Kidney epithelial cell (primary cell): ENCODE measurements at regions not wholly inside any gene's neighbourhood (a gene's known extent, or its start where the extent isn't known, plus 50 kb on each side); places are given as distances from the start of the nearest gene placed in this dataset.

ENCODE experiments used
- DNase-seq: peaks from one replicate; pipeline ENCODE4 v3.0.0-alpha.2; 2010; ENCODE audit warnings: low read depth
- H3K27me3 ChIP-seq: 2 replicates; pipeline ENCODE4 v1.6.0; 2011; ENCODE audit warnings: low read length; ENCODE audit not compliant: control insufficient read depth, insufficient read depth
- H3K36me3 ChIP-seq: 2 replicates; pipeline ENCODE4 v1.5.1; 2011; ENCODE audit warnings: low read length; ENCODE audit not compliant: control insufficient read depth, insufficient read depth
- H3K4me3 ChIP-seq: 2 replicates; pipeline ENCODE4 v1.5.1; 2011; ENCODE audit warnings: low read depth, mild to moderate bottlenecking, control low read depth, low read length
- TF ChIP-seq, protein P1 (sequence below): IDR thresholded peaks from 2 replicates; pipeline ENCODE4 v1.5.1; 2011; ENCODE audit warnings: mild to moderate bottlenecking, moderate library complexity, low read length, control low read depth, inconsistent platforms; ENCODE audit not compliant: insufficient read depth, poor library complexity, severe bottlenecking

DNA sequence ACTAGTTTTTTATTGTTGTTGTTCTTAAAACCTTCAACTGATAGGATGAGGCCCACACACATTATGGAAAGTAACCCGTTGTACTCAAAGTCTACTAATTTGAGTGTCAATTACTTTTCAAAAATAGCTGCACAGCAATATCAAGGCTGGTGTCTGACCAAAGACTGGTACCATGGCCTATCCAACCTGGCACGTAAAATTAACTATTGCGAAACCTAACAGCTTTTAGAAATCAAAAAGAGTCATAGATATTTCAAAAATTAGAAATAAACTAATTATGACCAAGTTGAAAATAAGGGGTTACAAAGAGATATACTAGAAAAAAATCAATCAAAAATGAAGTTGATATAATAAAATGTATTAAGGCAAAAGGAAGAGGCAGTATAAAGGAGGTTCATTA, 501.5 kb upstream of the SLC8A1 start:
- no peaks in the 10 kb centered on the region for H3K27me3 ChIP-seq
- H3K4me3 ChIP-seq = no peak overlapping the region
- TF ChIP-seq, protein P1, sequence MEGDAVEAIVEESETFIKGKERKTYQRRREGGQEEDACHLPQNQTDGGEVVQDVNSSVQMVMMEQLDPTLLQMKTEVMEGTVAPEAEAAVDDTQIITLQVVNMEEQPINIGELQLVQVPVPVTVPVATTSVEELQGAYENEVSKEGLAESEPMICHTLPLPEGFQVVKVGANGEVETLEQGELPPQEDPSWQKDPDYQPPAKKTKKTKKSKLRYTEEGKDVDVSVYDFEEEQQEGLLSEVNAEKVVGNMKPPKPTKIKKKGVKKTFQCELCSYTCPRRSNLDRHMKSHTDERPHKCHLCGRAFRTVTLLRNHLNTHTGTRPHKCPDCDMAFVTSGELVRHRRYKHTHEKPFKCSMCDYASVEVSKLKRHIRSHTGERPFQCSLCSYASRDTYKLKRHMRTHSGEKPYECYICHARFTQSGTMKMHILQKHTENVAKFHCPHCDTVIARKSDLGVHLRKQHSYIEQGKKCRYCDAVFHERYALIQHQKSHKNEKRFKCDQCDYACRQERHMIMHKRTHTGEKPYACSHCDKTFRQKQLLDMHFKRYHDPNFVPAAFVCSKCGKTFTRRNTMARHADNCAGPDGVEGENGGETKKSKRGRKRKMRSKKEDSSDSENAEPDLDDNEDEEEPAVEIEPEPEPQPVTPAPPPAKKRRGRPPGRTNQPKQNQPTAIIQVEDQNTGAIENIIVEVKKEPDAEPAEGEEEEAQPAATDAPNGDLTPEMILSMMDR = no peak
- H3K36me3 ChIP-seq = no peaks in the 10 kb centered on the region
- DNase-seq = no peak

DNA sequence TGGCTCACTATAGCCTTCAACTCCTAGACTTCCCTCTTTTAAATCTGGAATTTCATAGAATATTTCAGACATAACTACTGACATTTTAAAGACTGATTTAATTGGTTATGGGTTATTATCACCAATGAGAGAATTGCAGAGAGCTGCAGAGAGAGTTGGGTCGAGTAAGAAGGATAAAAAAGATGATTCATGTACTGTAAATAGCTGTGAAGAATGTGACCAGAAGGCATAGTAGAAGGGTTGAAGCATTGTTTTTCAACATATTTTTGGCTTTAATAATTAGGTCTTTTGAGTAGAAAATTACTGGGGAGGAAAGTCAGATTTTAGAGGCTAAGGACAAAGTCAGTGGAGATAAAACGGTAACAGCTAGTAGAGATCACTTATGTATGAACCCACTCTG, 503.2 kb upstream of the SLC8A1 start:
- Histone ChIP-seq H3K36me3 (no peaks in the 10 kb centered on the region), H3K27me3 (no peaks in the 10 kb centered on the region), H3K4me3 (no peak overlapping the region)
- DNase-seq = no peak
- TF ChIP-seq, protein P1 = no peak

DNA sequence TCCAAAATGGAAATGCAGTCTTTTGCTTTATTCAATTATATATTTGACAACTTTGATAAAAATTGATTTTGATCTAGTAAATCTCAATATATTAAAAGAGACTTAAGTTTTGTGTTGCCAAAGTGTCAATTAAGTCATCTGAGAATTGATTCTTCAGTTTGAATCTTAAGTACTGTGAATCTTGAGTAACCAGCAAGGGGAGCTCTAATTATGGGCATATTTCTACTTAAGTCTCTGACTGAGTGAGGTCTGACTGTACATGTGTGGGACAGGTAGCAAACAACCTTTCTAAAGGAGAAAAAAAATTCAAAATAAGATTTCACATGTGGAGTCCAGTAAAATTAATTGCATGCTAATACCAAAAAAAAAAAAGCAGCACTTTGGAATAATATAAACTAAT, 503.7 kb upstream of the SLC8A1 start:
- Histone ChIP-seq H3K36me3 (no peaks in the 10 kb centered on the region), H3K27me3 (no peaks in the 10 kb centered on the region), H3K4me3 (no peak overlapping the region)
- DNase-seq = peak; percentile 1
- TF ChIP-seq, protein P1 = peak; percentile 17

DNA sequence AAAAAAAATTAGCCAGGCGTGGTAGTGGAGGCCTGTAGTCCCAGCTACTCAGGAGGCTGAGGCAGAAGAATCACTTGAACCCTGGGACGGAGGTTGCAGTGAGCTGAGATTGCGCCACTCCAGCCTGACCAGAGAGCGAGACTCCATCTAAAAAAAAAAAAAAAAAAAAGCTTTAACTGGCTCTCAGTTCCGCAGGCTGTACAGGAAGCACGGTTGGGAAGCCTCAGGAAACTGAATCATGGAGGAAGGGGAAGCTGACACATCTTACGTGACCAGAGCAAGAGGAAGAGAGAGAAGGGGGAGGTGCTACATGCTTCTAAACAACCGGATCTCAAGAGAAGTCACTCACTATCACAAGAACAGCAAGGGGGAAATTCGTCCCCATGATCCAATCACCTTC, 505.6 kb upstream of the SLC8A1 start:
- DNase-seq = peak; percentile 1
- Histone ChIP-seq H3K36me3 (no peaks in the 10 kb centered on the region), H3K27me3 (no peaks in the 10 kb centered on the region), H3K4me3 (no peak overlapping the region)
- TF ChIP-seq, protein P1 = no peak

DNA sequence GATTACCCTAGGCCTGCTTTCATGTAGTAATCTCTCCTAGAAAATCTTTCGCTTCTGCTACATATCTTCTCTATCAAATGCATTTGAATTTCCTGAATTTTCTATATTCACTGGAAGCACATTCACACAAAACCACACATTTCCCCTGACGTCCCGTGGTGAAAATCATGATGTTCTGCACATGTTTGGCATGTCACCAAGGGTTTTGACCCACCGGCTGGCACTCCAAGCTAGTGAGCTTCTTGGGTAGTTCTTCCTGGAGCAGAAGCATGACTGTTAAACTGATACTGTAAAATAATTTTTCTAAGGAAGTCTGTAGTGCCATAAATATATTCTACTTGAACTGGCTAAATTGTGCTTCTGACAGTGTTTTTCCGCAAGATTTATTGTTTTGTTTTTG, 510.1 kb upstream of the SLC8A1 start:
- no peak for DNase-seq
- Histone ChIP-seq H3K27me3 (no peaks in the 10 kb centered on the region), H3K4me3 (no peak overlapping the region), H3K36me3 (no peaks in the 10 kb centered on the region)
- TF ChIP-seq, protein P1 = no peak

DNA sequence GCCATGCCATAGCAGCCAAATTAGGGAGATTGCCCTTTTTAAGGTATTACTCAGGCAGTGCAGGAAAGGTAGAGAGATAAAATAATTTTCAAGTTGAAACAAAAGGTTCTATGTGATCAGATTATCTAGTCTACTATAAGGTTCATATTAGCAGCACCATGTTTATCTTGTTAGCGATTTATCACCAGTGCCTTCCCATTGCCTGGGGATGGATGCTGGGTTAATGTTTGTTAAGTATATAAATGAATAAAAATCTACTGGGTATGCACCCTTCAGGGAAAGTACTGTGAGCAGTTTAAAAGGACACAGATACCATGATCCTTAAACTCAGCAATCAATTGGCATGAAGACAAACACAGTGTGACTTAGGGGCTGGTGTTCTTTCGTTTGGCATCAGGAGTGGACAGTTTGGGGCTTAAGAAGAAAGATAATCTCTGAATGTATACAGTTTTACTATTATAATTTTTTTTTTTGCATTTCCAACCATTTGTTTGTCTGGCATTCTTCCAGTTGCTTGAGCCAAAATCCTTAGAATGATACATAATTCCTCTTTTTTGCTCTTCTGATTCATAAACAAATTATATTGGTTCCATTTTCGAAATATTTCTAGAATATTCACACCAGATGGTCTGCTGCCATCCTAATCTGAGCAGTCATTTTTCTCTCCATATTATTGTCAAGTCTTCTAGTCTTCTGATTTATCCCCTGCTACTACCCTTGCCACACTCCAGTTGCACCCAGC, 512.8 kb upstream of the SLC8A1 start:
- TF ChIP-seq, protein P1 = no peak
- DNase-seq = no peak
- no peaks in the 10 kb centered on the region for H3K36me3 ChIP-seq
- no peak overlapping the region for H3K4me3 ChIP-seq
- no peaks in the 10 kb centered on the region for H3K27me3 ChIP-seq
